ENCODE measurements at regions not wholly inside any gene's neighbourhood (a gene's known extent, or its start where the extent isn't known, plus 50 kb on each side); places are given as distances from the start of the nearest gene placed in this dataset.

- DNase-seq (ENCODE audit: low read depth in 1 of 2, low spot score in 1 of 2): no peak
- Histone ChIP-seq H3K27ac (replicated peaks) (no peak overlapping the region), H3K4me3 (replicated peaks; ENCODE audit: insufficient read depth, low read length) (no peak overlapping the region), H3K27me3 (ENCODE audit: insufficient read depth, poor library complexity, severe bottlenecking) (no peaks in the 10 kb centered on the region)
- TF ChIP-seq GABPA (IDR thresholded peaks at IDR 0.05; ENCODE audit: low read depth): no peak
- TF ChIP-seq SPI1 (IDR thresholded peaks at IDR 0.05; ENCODE audit: borderline replicate concordance, low read depth): no peak
- no peak for TF ChIP-seq REST (IDR thresholded peaks at IDR 0.05; ENCODE audit: insufficient replicate concordance, low read depth)
- TF ChIP-seq CTCF (IDR thresholded peaks at IDR 0.05; ENCODE audit: insufficient read depth, low read length): no peak
- TF ChIP-seq POLR2AphosphoS5 (IDR thresholded peaks at IDR 0.05; ENCODE audit: low read depth): no peak
Measured at GRCh38 chr5:21225223-21226064, 1237.4 kb upstream of the CDH18 start.

- no peak for TF ChIP-seq POLR2AphosphoS5 (IDR thresholded peaks at IDR 0.05; ENCODE audit: low read depth)
- TF ChIP-seq GABPA (IDR thresholded peaks at IDR 0.05; ENCODE audit: low read depth): no peak
- Histone ChIP-seq H3K27ac (replicated peaks) (no peak overlapping the region), H3K4me3 (replicated peaks; ENCODE audit: insufficient read depth, low read length) (no peak overlapping the region), H3K27me3 (ENCODE audit: insufficient read depth, poor library complexity, severe bottlenecking) (no peaks in the 10 kb centered on the region)
- DNase-seq (ENCODE audit: low read depth in 1 of 2, low spot score in 1 of 2): no peak
Measured at GRCh38 chr5:21221616-21222015, 1233.6 kb upstream of the CDH18 start.

- no peak overlapping the region for H3K4me3 ChIP-seq (replicated peaks; ENCODE audit: insufficient read depth, low read length)
- H3K27me3 ChIP-seq (ENCODE audit: insufficient read depth, poor library complexity, severe bottlenecking): no peaks in the 10 kb centered on the region
- TF ChIP-seq SPI1 (IDR thresholded peaks at IDR 0.05; ENCODE audit: borderline replicate concordance, low read depth): no peak
- H3K27ac ChIP-seq (replicated peaks): no peak overlapping the region
- no peak for DNase-seq (ENCODE audit: low read depth in 1 of 2, low spot score in 1 of 2)
Measured at GRCh38 chr5:21219966-21220365, 1232.0 kb upstream of the CDH18 start.

GRCh38 chr5:21219251-21219650 lies 1231.3 kb upstream of the CDH18 start:
- TF ChIP-seq GABPA (IDR thresholded peaks at IDR 0.05; ENCODE audit: low read depth) (no peak), SPI1 (IDR thresholded peaks at IDR 0.05; ENCODE audit: borderline replicate concordance, low read depth) (no peak), POLR2AphosphoS5 (IDR thresholded peaks at IDR 0.05; ENCODE audit: low read depth) (no peak), REST (IDR thresholded peaks at IDR 0.05; ENCODE audit: insufficient replicate concordance, low read depth) (no peak), CTCF (IDR thresholded peaks at IDR 0.05; ENCODE audit: insufficient read depth, low read length) (no peak)
- no peak for DNase-seq (ENCODE audit: low read depth in 1 of 2, low spot score in 1 of 2)
- Histone ChIP-seq H3K27me3 (ENCODE audit: insufficient read depth, poor library complexity, severe bottlenecking) (no peaks in the 10 kb centered on the region), H3K27ac (replicated peaks) (no peak overlapping the region), H3K4me3 (replicated peaks; ENCODE audit: insufficient read depth, low read length) (no peak overlapping the region)

GRCh38 chr5:21212026-21212425 lies 1224.0 kb upstream of the CDH18 start:
- no peak for TF ChIP-seq REST (IDR thresholded peaks at IDR 0.05; ENCODE audit: insufficient replicate concordance, low read depth)
- no peak for TF ChIP-seq CTCF (IDR thresholded peaks at IDR 0.05; ENCODE audit: insufficient read depth, low read length)
- no peak for TF ChIP-seq GABPA (IDR thresholded peaks at IDR 0.05; ENCODE audit: low read depth)
- TF ChIP-seq SPI1 (IDR thresholded peaks at IDR 0.05; ENCODE audit: borderline replicate concordance, low read depth): no peak
- no peak for TF ChIP-seq POLR2AphosphoS5 (IDR thresholded peaks at IDR 0.05; ENCODE audit: low read depth)
- no peak for DNase-seq (ENCODE audit: low read depth in 1 of 2, low spot score in 1 of 2)
- Histone ChIP-seq H3K4me3 (replicated peaks; ENCODE audit: insufficient read depth, low read length) (no peak overlapping the region), H3K27ac (replicated peaks) (no peak overlapping the region), H3K27me3 (ENCODE audit: insufficient read depth, poor library complexity, severe bottlenecking) (no peaks in the 10 kb centered on the region)
